Activated CD4-positive, alpha-beta T cell treated with anti-CD3 and anti-CD28 coated beads for 48 hours (primary cell): ENCODE measurements at regions not wholly inside any gene's neighbourhood (a gene's known extent, or its start where the extent isn't known, plus 50 kb on each side); places are given as distances from the start of the nearest gene placed in this dataset.

Experiments used
- DNase-seq: peaks from one replicate; pipeline ENCODE4 v3.0.0-alpha.2; 2020

GRCh38 chr13:34591129-34591528 lies 350.9 kb upstream of the NBEA start:
- no peak for DNase-seq

- DNase-seq = no peak
These were observed 350.1 kb upstream of the NBEA start for GRCh38 chr13:34591900-34592529.

- DNase-seq = no peak
These were observed 348.4 kb upstream of the NBEA start for GRCh38 chr13:34593658-34594057.

- DNase-seq = no peak
These were observed 347.6 kb upstream of the NBEA start for GRCh38 chr13:34594507-34594906.

GRCh38 chr13:34608331-34608730 lies 333.7 kb upstream of the NBEA start:
- no peak for DNase-seq

- no peak for DNase-seq
These were observed 330.4 kb upstream of the NBEA start for GRCh38 chr13:34611671-34612070.

- DNase-seq = no peak
These were observed 324.5 kb upstream of the NBEA start for GRCh38 chr13:34617473-34618083.

GRCh38 chr13:34618654-34619053 lies 323.4 kb upstream of the NBEA start:
- DNase-seq = no peak

GRCh38 chr13:34619326-34619725 lies 322.7 kb upstream of the NBEA start:
- DNase-seq = no peak

GRCh38 chr13:34620074-34620850 lies 321.8 kb upstream of the NBEA start:
- DNase-seq = no peak

GRCh38 chr13:34620862-34621261 lies 321.2 kb upstream of the NBEA start:
- DNase-seq = no peak

- no peak for DNase-seq
These were observed 318.7 kb upstream of the NBEA start for GRCh38 chr13:34623331-34623730.

- no peak for DNase-seq
These were observed 314.4 kb upstream of the NBEA start for GRCh38 chr13:34627509-34628208.

GRCh38 chr13:34628209-34628682 lies 313.8 kb upstream of the NBEA start:
- DNase-seq = no peak

- DNase-seq = no peak
These were observed 307.6 kb upstream of the NBEA start for GRCh38 chr13:34634448-34634847.

- no peak for DNase-seq
These were observed 304.9 kb upstream of the NBEA start for GRCh38 chr13:34637138-34637537.

- DNase-seq = no peak
These were observed 304.4 kb upstream of the NBEA start for GRCh38 chr13:34637636-34638035.

GRCh38 chr13:34638897-34639296 lies 303.2 kb upstream of the NBEA start:
- no peak for DNase-seq

GRCh38 chr13:34640179-34640992 lies 301.7 kb upstream of the NBEA start:
- no peak for DNase-seq

- DNase-seq = no peak
These were observed 301.1 kb upstream of the NBEA start for GRCh38 chr13:34640993-34641330.

- DNase-seq = no peak
These were observed 294.5 kb upstream of the NBEA start for GRCh38 chr13:34647379-34648150.

GRCh38 chr13:34654203-34654602 lies 287.9 kb upstream of the NBEA start:
- DNase-seq = no peak
